ENCODE measurements at regions not wholly inside any gene's neighbourhood (a gene's known extent, or its start where the extent isn't known, plus 50 kb on each side); places are given as distances from the start of the nearest gene placed in this dataset.
"Not testable (repeated sequence)": the region's sequence is repeated elsewhere in the genome, so short reads cannot be mapped to it uniquely, and the experiment has no call there.

DNA sequence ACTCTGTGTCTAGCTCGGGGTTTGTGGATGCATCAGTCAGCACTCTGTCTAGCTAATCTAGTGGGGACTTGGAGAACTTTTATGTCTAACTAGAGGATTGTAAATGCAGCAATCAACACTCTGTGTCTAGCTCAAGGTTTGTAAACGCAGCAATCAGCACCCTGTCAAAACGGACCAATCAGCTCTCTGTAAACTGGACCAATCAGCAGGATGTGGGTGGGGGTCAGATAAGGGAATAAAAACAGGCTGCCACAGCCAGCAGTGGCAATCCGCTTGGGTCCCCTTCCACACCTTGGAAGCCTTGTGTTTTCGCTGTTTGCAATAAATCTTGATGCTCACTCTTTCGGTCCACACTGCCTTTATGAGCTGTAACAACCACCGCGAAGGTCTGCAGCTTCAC lies 920.7 kb upstream of the FOXG1 start:
- H3K27ac ChIP-seq (ENCODE audit: poor library complexity, severe bottlenecking): no peak overlapping the region
- no peak for DNase-seq (ENCODE audit: low spot score)
- TF ChIP-seq, protein P1, sequence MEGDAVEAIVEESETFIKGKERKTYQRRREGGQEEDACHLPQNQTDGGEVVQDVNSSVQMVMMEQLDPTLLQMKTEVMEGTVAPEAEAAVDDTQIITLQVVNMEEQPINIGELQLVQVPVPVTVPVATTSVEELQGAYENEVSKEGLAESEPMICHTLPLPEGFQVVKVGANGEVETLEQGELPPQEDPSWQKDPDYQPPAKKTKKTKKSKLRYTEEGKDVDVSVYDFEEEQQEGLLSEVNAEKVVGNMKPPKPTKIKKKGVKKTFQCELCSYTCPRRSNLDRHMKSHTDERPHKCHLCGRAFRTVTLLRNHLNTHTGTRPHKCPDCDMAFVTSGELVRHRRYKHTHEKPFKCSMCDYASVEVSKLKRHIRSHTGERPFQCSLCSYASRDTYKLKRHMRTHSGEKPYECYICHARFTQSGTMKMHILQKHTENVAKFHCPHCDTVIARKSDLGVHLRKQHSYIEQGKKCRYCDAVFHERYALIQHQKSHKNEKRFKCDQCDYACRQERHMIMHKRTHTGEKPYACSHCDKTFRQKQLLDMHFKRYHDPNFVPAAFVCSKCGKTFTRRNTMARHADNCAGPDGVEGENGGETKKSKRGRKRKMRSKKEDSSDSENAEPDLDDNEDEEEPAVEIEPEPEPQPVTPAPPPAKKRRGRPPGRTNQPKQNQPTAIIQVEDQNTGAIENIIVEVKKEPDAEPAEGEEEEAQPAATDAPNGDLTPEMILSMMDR (IDR thresholded peaks at IDR 0.05; ENCODE audit: poor library complexity, severe bottlenecking): no peak
- ATAC-seq (ENCODE audit: low read depth): no peak
- no peaks in the 10 kb centered on the region for H3K27me3 ChIP-seq (ENCODE audit: insufficient read depth, poor library complexity, severe bottlenecking)
- H3K9me3 ChIP-seq (ENCODE audit: severe bottlenecking): no peaks in the 10 kb centered on the region
- no peak overlapping the region for H3K4me3 ChIP-seq (ENCODE audit: severe bottlenecking)
- H3K4me1 ChIP-seq (ENCODE audit: insufficient read depth, poor library complexity, severe bottlenecking): no peaks in the 10 kb centered on the region
- H3K36me3 ChIP-seq (ENCODE audit: low read depth): no peaks in the 10 kb centered on the region

DNA sequence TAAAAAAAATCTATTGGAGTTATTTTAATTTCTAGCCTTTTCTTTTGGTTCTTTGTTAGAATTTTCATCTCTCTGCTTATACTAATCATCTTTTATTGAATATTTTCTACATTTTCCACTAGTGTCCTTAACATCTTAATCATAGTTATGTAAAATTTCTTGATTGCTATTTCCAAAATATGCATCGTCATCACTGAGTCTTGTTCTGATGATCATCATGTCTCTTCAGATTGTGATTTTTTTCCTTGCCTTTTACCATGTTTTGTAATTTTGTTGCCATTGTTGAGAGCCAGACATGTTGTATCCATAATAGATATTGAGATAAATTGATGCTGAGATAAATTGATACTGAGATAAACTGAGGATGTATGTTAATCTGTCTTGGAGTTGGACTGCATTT lies 919.1 kb upstream of the FOXG1 start:
- H3K27ac ChIP-seq (ENCODE audit: poor library complexity, severe bottlenecking); H3K4me3 ChIP-seq (ENCODE audit: severe bottlenecking); H3K4me1 ChIP-seq (ENCODE audit: insufficient read depth, poor library complexity, severe bottlenecking); H3K9me3 ChIP-seq (ENCODE audit: severe bottlenecking); H3K36me3 ChIP-seq (ENCODE audit: low read depth); DNase-seq (ENCODE audit: low spot score); ATAC-seq (ENCODE audit: low read depth); H3K27me3 ChIP-seq (ENCODE audit: insufficient read depth, poor library complexity, severe bottlenecking): not testable (repeated sequence)

DNA sequence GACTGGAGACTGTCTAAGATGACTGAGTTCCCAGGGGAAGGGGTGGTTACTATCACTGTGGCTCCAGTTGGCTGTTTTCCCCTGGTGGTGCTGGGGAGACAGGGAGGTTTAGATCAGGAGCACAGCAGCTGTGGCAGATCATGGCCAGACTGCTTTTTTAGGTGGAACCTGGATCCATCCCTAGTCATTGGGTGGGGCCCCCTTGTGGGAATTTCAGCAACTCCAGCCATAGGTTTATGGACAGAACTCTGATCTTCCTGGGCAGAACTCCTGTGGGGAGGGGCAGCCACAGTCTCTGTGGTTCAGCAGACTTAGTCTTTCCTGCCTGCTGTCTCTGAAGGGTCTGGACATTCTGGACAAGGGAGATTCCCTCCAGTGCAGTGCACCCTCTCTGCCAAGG lies 917.4 kb upstream of the FOXG1 start:
- H3K36me3 ChIP-seq (ENCODE audit: low read depth); H3K9me3 ChIP-seq (ENCODE audit: severe bottlenecking); H3K27ac ChIP-seq (ENCODE audit: poor library complexity, severe bottlenecking); H3K27me3 ChIP-seq (ENCODE audit: insufficient read depth, poor library complexity, severe bottlenecking); H3K4me3 ChIP-seq (ENCODE audit: severe bottlenecking); H3K4me1 ChIP-seq (ENCODE audit: insufficient read depth, poor library complexity, severe bottlenecking); ATAC-seq (ENCODE audit: low read depth); DNase-seq (ENCODE audit: low spot score): not testable (repeated sequence)

DNA sequence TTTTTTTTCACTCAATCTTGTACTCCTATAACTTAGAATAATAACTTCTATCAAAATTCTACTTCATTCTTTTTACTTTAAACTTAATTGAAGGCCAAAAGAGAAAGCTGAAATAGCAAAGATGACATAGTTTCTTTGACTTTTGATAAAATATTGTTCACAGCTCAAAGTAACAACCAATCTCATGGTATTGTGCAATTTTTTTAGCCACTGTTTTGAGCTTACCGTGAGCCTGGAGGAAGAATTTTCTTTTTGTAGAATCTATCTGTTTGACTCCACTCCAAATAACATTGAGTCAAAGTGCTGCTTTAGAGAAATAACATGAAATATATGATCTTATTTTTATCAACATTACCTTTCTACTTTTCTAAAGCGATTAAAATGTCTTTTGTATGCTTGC lies 903.9 kb upstream of the FOXG1 start:
- Histone ChIP-seq H3K4me1 (ENCODE audit: insufficient read depth, poor library complexity, severe bottlenecking) (no peaks in the 10 kb centered on the region), H3K4me3 (ENCODE audit: severe bottlenecking) (no peak overlapping the region), H3K27ac (ENCODE audit: poor library complexity, severe bottlenecking) (no peak overlapping the region), H3K27me3 (ENCODE audit: insufficient read depth, poor library complexity, severe bottlenecking) (no peaks in the 10 kb centered on the region), H3K36me3 (ENCODE audit: low read depth) (no peaks in the 10 kb centered on the region), H3K9me3 (ENCODE audit: severe bottlenecking) (no peaks in the 10 kb centered on the region)
- DNase-seq (ENCODE audit: low spot score): no peak
- no peak for ATAC-seq (ENCODE audit: low read depth)
- TF ChIP-seq, protein P1 (IDR thresholded peaks at IDR 0.05; ENCODE audit: poor library complexity, severe bottlenecking): no peak

DNA sequence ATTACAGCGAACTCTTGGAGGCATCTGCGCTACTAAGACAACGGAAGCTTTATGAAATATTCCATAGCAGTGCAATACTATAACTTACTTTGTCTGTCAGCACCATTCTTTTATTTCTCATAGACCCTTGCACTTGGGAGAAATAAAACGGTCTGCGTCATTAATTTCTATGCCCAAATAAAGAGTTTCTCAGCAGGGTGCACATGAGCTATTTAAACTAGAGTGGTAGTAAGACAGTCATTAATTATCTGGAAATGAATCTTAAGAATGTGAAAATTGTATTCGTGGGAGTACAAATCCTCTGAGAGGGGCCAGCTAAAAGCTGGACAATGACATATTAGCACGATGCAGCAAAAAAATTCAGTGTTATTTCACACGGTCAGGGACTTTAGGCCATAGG lies 903.4 kb upstream of the FOXG1 start:
- DNase-seq (ENCODE audit: low spot score) (no peak), ATAC-seq (ENCODE audit: low read depth) (no peak)
- TF ChIP-seq, protein P1 (IDR thresholded peaks at IDR 0.05; ENCODE audit: poor library complexity, severe bottlenecking): no peak
- Histone ChIP-seq H3K9me3 (ENCODE audit: severe bottlenecking) (no peaks in the 10 kb centered on the region), H3K27me3 (ENCODE audit: insufficient read depth, poor library complexity, severe bottlenecking) (no peaks in the 10 kb centered on the region), H3K4me3 (ENCODE audit: severe bottlenecking) (no peak overlapping the region), H3K27ac (ENCODE audit: poor library complexity, severe bottlenecking) (no peak overlapping the region), H3K36me3 (ENCODE audit: low read depth) (no peaks in the 10 kb centered on the region), H3K4me1 (ENCODE audit: insufficient read depth, poor library complexity, severe bottlenecking) (no peaks in the 10 kb centered on the region)

DNA sequence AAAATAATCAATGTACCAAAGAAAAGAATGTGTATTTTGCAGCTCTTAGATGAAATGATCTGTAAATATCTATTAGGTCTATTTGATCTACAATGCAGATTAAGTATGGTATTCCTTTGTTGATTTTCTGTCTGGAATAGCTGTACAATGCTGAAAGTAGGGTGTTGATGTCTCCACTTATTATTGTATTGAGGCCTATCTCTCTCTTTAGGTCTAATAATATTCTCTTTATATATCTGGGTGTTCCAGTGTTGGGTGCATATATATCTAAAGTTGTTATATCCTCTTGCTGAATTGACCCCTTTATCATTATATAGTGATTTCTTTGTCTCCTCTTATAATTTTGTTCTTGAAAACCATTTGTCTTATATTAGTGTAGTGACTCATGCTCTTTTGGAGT lies 885.5 kb upstream of the FOXG1 start:
- TF ChIP-seq, protein P1 (IDR thresholded peaks at IDR 0.05; ENCODE audit: poor library complexity, severe bottlenecking): no peak
- Histone ChIP-seq H3K36me3 (ENCODE audit: low read depth) (no peaks in the 10 kb centered on the region), H3K27ac (ENCODE audit: poor library complexity, severe bottlenecking) (no peak overlapping the region), H3K4me1 (ENCODE audit: insufficient read depth, poor library complexity, severe bottlenecking) (no peaks in the 10 kb centered on the region), H3K27me3 (ENCODE audit: insufficient read depth, poor library complexity, severe bottlenecking) (peaks cover 19% of the 10 kb centered on the region), H3K9me3 (ENCODE audit: severe bottlenecking) (no peaks in the 10 kb centered on the region), H3K4me3 (ENCODE audit: severe bottlenecking) (no peak overlapping the region)
- DNase-seq (ENCODE audit: low spot score) (no peak), ATAC-seq (ENCODE audit: low read depth) (no peak)
